HEK293 (cell line): ENCODE measurements at regions not wholly inside any gene's neighbourhood (a gene's known extent, or its start where the extent isn't known, plus 50 kb on each side); places are given as distances from the start of the nearest gene placed in this dataset.

ENCODE experiments used
- CTCF ChIA-PET: fragments of 350-600 bp; formaldehyde crosslinking; extraction: SDS; loops from one replicate; lab custom pipeline; 2021; ENCODE audit warnings: antibody characterized with exemption; lab: Yijun Ruan, JAX
- POLR2A ChIA-PET: fragments of 300-600 bp; formaldehyde crosslinking; extraction: SDS; loops from one replicate; lab custom pipeline; 2020; ENCODE audit warnings: antibody characterized with exemption, inconsistent platforms; lab: Yijun Ruan, JAX
- H3K27ac ChIP-seq: fragments of 200-500 bp; sonication (Bioruptor generic); 2 replicates; pipeline ENCODE4 v1.5.1; 2014; ENCODE audit warnings: low read depth, low read length, control low read depth, inconsistent platforms; ENCODE audit errors: extremely low read depth
- H3K36me3 ChIP-seq, 2 experiments: fragments of 200-500 bp in 1 of 2; sonication (Bioruptor generic) in 1 of 2; 1 replicate in 1 of 2; 2 replicates in 1 of 2; pipeline ENCODE4 v1.5.1; 2014 to 2017; ENCODE audit warnings: inconsistent platforms in 2 of 2, low read length in 2 of 2; ENCODE audit not compliant: control insufficient read depth in 2 of 2, insufficient read depth in 1 of 2
- H3K4me1 ChIP-seq: fragments of 200-500 bp; sonication (Bioruptor generic); 2 replicates; pipeline ENCODE4 v1.5.1; 2014; ENCODE audit warnings: mild to moderate bottlenecking, low read length, inconsistent platforms; ENCODE audit not compliant: control insufficient read depth, insufficient read depth
- H3K4me3 ChIP-seq: 2 replicates; pipeline ENCODE4 v1.5.1; 2011; ENCODE audit warnings: low read depth, mild to moderate bottlenecking, control low read depth, low read length, moderate library complexity
- H3K9me3 ChIP-seq: fragments of 200-500 bp; sonication (Bioruptor generic); 2 replicates; pipeline ENCODE4 v1.5.1; 2014; ENCODE audit warnings: low read depth, low read length, inconsistent platforms; ENCODE audit not compliant: control insufficient read depth, insufficient read depth
- BCL11B ChIP-seq: fragments of 450-650 bp; formaldehyde crosslinking; IDR thresholded peaks from 2 replicates; pipeline ENCODE4 v1.5.1; 2016; ENCODE audit warnings: low read depth, missing biosample characterization, missing genetic modification characterization
- CTCF ChIP-seq: fragments of 450-650 bp; formaldehyde crosslinking; IDR thresholded peaks from 2 replicates; pipeline ENCODE4 v1.5.1; 2016; ENCODE audit warnings: missing biosample characterization, missing genetic modification characterization
- GFI1B ChIP-seq: fragments of 450-650 bp; formaldehyde crosslinking; IDR thresholded peaks from 2 replicates; pipeline ENCODE4 v1.5.1; 2016; ENCODE audit warnings: missing biosample characterization, missing genetic modification characterization
- KLF9 ChIP-seq: fragments of 450-650 bp; formaldehyde crosslinking; IDR thresholded peaks from 2 replicates; pipeline ENCODE4 v1.5.1; 2016; ENCODE audit warnings: missing biosample characterization, missing genetic modification characterization, low read depth
- OSR2 ChIP-seq: fragments of 450-650 bp; formaldehyde crosslinking; IDR thresholded peaks from 2 replicates; pipeline ENCODE4 v1.5.1; 2016; ENCODE audit warnings: missing biosample characterization, missing genetic modification characterization
- PATZ1 ChIP-seq: fragments of 450-650 bp; formaldehyde crosslinking; IDR thresholded peaks from 2 replicates; pipeline ENCODE4 v1.5.1; 2016; ENCODE audit warnings: missing biosample characterization, missing genetic modification characterization
- YY1 ChIP-seq: fragments of 450-650 bp; formaldehyde crosslinking; IDR thresholded peaks from 2 replicates; pipeline ENCODE4 v1.5.1; 2018; ENCODE audit warnings: missing biosample characterization, missing genetic modification characterization
- ZBTB21 ChIP-seq: fragments of 450-650 bp; formaldehyde crosslinking; IDR thresholded peaks from 2 replicates; pipeline ENCODE4 v1.5.1; 2017; ENCODE audit warnings: missing biosample characterization, missing genetic modification characterization
- ZBTB26 ChIP-seq: fragments of 450-650 bp; formaldehyde crosslinking; optimal IDR thresholded peaks from 2 replicates; pipeline ENCODE3; 2016; ENCODE audit warnings: missing biosample characterization, mild to moderate bottlenecking, missing genetic modification characterization
- ZFP37 ChIP-seq: fragments of 450-650 bp; formaldehyde crosslinking; IDR thresholded peaks from 2 replicates; pipeline ENCODE4 v1.5.1; 2016; ENCODE audit warnings: missing biosample characterization, missing genetic modification characterization
- ZNF112 ChIP-seq: fragments of 450-650 bp; formaldehyde crosslinking; IDR thresholded peaks from 2 replicates; pipeline ENCODE4 v1.5.0; 2017; ENCODE audit warnings: missing biosample characterization, missing genetic modification characterization
- ZNF175 ChIP-seq: fragments of 450-650 bp; formaldehyde crosslinking; IDR thresholded peaks from 2 replicates; pipeline ENCODE4 v1.5.1; 2016; ENCODE audit warnings: missing biosample characterization, missing genetic modification characterization
- ZNF211 ChIP-seq: fragments of 450-650 bp; formaldehyde crosslinking; IDR thresholded peaks from 2 replicates; pipeline ENCODE4 v1.5.1; 2016; ENCODE audit warnings: low read depth, missing biosample characterization, missing genetic modification characterization
- ZNF239 ChIP-seq: fragments of 450-650 bp; formaldehyde crosslinking; IDR thresholded peaks from 2 replicates; pipeline ENCODE4 v1.5.1; 2016; ENCODE audit warnings: missing biosample characterization, missing genetic modification characterization
- ZNF248 ChIP-seq: fragments of 450-650 bp; formaldehyde crosslinking; IDR thresholded peaks from 2 replicates; pipeline ENCODE4 v1.5.1; 2017; ENCODE audit warnings: missing biosample characterization, missing genetic modification characterization
- ZNF324 ChIP-seq: fragments of 450-650 bp; formaldehyde crosslinking; IDR thresholded peaks from 2 replicates; pipeline ENCODE4 v1.5.1; 2016; ENCODE audit warnings: missing biosample characterization, missing genetic modification characterization
- ZNF449 ChIP-seq: fragments of 450-650 bp; formaldehyde crosslinking; IDR thresholded peaks from 2 replicates; pipeline ENCODE4 v1.5.1; 2017; ENCODE audit warnings: missing biosample characterization, mild to moderate bottlenecking, missing genetic modification characterization, moderate library complexity
- ZNF48 ChIP-seq: fragments of 450-650 bp; formaldehyde crosslinking; IDR thresholded peaks from 2 replicates; pipeline ENCODE4 v1.5.1; 2016; ENCODE audit warnings: missing biosample characterization, missing genetic modification characterization
- ZNF544 ChIP-seq: fragments of 450-650 bp; formaldehyde crosslinking; IDR thresholded peaks from 2 replicates; pipeline ENCODE4 v1.5.0; 2017; ENCODE audit warnings: missing biosample characterization, missing genetic modification characterization
- ZNF747 ChIP-seq: fragments of 450-650 bp; formaldehyde crosslinking; IDR thresholded peaks from 2 replicates; pipeline ENCODE4 v1.5.1; 2016; ENCODE audit warnings: missing biosample characterization, missing genetic modification characterization
- ZNF768 ChIP-seq: fragments of 450-650 bp; formaldehyde crosslinking; IDR thresholded peaks from 2 replicates; pipeline ENCODE4 v1.5.1; 2018; ENCODE audit warnings: missing biosample characterization, mild to moderate bottlenecking, missing genetic modification characterization
- ZSCAN16 ChIP-seq: fragments of 450-650 bp; formaldehyde crosslinking; IDR thresholded peaks from 2 replicates; pipeline ENCODE4 v1.5.1; 2016; ENCODE audit warnings: missing biosample characterization, missing genetic modification characterization

GRCh38 chr9:115649991-115650472, 503.6 kb upstream of the PAPPA start (continued):
- TF ChIP-seq CTCF (tag by site-specific recombination) (no peak), ZNF768 (tag by site-specific recombination) (no peak), ZNF211 (tag by site-specific recombination) (no peak), ZNF48 (tag by site-specific recombination) (no peak)

- TF ChIP-seq ZNF449 (tag by site-specific recombination) (no peak), ZNF175 (no peak), ZFP37 (no peak), ZBTB26 (tag by site-specific recombination) (no peak), YY1 (tag by site-specific recombination) (no peak), ZNF747 (tag by site-specific recombination) (no peak), ZNF248 (no peak), GFI1B (tag by site-specific recombination) (no peak), ZNF112 (tag by site-specific recombination) (no peak), ZNF324 (tag by site-specific recombination) (no peak)
- POLR2A ChIA-PET, result no interaction called here
- Histone ChIP-seq H3K36me3 (no peaks in the 10 kb centered on the region), H3K27ac (no peak overlapping the region), H3K4me3 (no peak overlapping the region), H3K4me1 (no peaks in the 10 kb centered on the region), H3K9me3 (no peaks in the 10 kb centered on the region)
- CTCF ChIA-PET, result interaction anchor here (0.6 to 4.0 kb wide), 4 partner anchors 13 to 232 kb away, joined by 3 to 18 read pairs (median 3); no protein-coding TSS in a partner anchor
Observed at GRCh38 chr9:115650768-115651167, 502.8 kb upstream of the PAPPA start.

- H3K4me1 ChIP-seq, result no peaks in the 10 kb centered on the region
- ChIA-PET CTCF (interaction anchor here (0.8 to 4.0 kb wide), 2 partner anchors 12 to 59 kb away, joined by 3 to 18 read pairs; no protein-coding TSS in a partner anchor), POLR2A (no interaction called here)
- no peaks in the 10 kb centered on the region for H3K9me3 ChIP-seq
- H3K27ac ChIP-seq, result no peak overlapping the region
- no peak for TF ChIP-seq ZFP37
- no peak for TF ChIP-seq ZSCAN16 (tag by site-specific recombination)
- TF ChIP-seq ZNF239, result no peak
- TF ChIP-seq OSR2 (tag by site-specific recombination), result no peak
- TF ChIP-seq BCL11B (tag by site-specific recombination), result no peak
- TF ChIP-seq ZNF544 (tag by site-specific recombination), result no peak
- no peak for TF ChIP-seq PATZ1 (tag by site-specific recombination)
- TF ChIP-seq ZBTB21 (tag by site-specific recombination), result no peak
- TF ChIP-seq CTCF (tag by site-specific recombination), result no peak
- no peak for TF ChIP-seq KLF9 (tag by site-specific recombination)
- H3K4me3 ChIP-seq, result no peak overlapping the region
- no peaks in the 10 kb centered on the region for H3K36me3 ChIP-seq
Observed at GRCh38 chr9:115651461-115651860, 502.1 kb upstream of the PAPPA start.
